GM12892 (cell line): ENCODE measurements at regions not wholly inside any gene's neighbourhood (a gene's known extent, or its start where the extent isn't known, plus 50 kb on each side); places are given as distances from the start of the nearest gene placed in this dataset.

Experiments used
- DNase-seq: peaks from one replicate; pipeline ENCODE4 v3.0.0; 2011; ENCODE audit not compliant: insufficient read length
- FAIRE-seq: peaks from 2 replicates; lab custom pipeline; 2011; peaks lifted over from hg19 to GRCh38; lab: Jason Lieb, UNC
- POLR2A ChIP-seq: IDR thresholded peaks from 2 replicates; pipeline ENCODE4 v1.6.1; 2011; ENCODE audit warnings: low read depth, low read length, control low read depth
- POLR2AphosphoS5 ChIP-seq: IDR thresholded peaks from 2 replicates; pipeline ENCODE4 v1.6.1; 2011; ENCODE audit warnings: low read depth, low read length, control low read depth
- TAF1 ChIP-seq: IDR thresholded peaks from 2 replicates; pipeline ENCODE4 v1.6.1; 2011; ENCODE audit warnings: low read depth, mild to moderate bottlenecking, control low read depth, low read length, borderline replicate concordance

DNA sequence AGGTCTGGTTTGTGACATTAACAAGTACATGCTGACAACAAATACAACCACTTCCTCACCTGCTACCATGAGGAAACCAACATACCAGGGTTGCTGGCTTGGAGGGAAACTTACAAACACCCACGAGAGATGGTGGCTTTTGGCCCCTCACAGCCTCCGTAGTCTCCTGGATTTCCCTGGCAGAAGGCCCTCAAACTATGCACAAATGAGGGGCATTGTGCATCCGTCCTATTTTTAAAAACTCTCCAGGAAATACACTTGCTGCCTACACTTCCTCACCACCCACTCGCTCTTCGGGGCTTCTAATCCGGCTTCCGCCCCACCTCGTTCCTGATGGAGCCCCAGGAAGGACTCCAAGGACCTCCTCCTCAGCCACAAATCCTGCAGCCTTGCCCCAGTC is 355.0 kb upstream of the GATB start:
- TF ChIP-seq POLR2A (no peak), TAF1 (no peak), POLR2AphosphoS5 (no peak)
- no peak for FAIRE-seq
- DNase-seq, result no peak

DNA sequence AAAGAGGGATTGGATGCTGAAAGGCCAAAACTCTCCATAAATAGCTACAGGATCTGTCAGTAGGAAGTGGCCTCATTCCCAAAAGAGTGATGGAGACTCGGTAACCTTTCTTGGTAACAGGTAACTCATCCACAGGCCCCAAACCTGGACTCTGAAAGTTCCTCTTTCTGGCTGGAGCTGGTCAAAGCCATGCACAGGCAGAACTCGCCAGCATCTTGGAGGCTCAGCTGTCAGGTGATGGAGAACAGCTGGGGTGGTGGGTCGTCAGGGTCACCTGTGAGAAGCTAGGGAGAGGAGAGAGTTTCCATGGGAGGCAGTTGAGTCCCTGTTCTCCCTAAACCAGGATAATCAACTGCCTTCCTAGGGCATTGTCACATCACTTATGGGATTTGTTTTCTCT is 354.3 kb upstream of the GATB start:
- DNase-seq (no peak), FAIRE-seq (no peak)
- no peak for TF ChIP-seq POLR2A
- no peak for TF ChIP-seq POLR2AphosphoS5

DNA sequence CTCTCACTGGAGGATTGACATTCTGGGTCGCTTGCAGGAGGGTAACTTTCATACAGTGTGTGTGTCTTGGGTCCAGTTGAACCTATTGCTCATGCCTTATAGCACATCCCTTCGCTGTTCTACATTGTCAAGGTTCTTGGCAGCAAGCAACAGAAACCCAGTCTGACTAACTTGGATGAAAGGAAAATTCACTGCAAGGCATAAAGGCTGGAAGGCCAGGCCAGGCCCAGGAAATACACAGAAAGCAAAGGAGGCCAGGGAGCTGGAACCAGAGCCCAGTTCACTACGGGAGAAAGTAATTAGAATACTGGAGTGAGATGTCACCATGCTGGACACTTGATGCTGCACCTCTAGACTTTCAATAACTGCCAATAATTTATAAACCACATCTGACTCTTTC is 353.8 kb upstream of the GATB start:
- DNase-seq, result no peak
- TF ChIP-seq POLR2A (no peak), POLR2AphosphoS5 (no peak), TAF1 (no peak)
- FAIRE-seq, result no peak

- peak; percentile 80 for FAIRE-seq
These were observed 352.1 kb upstream of the GATB start for GRCh38 chr4:152112887-152113286.

DNA sequence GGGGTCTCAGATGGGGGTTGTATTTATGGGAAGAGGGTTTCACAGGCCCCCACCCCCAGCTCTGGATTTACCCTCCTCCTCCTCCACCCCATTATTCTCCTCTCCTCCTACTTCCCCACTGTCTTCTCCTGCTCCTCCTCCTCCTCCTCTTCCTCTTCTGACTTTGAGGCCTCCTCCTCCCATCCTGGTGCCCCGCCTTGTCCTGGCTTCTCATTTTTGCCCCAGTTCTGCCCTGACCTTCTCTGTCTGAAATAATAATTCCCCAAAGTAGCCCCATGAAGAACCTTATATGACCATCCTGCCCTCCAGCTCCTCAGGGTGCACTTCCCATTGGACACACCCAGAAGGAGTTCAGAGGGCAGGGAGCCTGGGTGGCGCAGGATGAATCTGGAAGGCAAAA is 351.4 kb upstream of the GATB start:
- DNase-seq, result no peak
- FAIRE-seq, result no peak
- TF ChIP-seq POLR2A, result no peak
- TF ChIP-seq TAF1, result no peak
- no peak for TF ChIP-seq POLR2AphosphoS5

More at GRCh38 chr4:152112887-152113286, 352.1 kb upstream of the GATB start:
- TF ChIP-seq POLR2A (no peak), POLR2AphosphoS5 (no peak)
- DNase-seq, result no peak

- no peak for TF ChIP-seq POLR2AphosphoS5
- TF ChIP-seq TAF1, result no peak
- no peak for TF ChIP-seq POLR2A
- FAIRE-seq, result no peak
- no peak for DNase-seq
These were observed 350.0 kb upstream of the GATB start for GRCh38 chr4:152110780-152111179.

- TF ChIP-seq POLR2A (no peak), TAF1 (no peak), POLR2AphosphoS5 (no peak)
- DNase-seq, result no peak
- FAIRE-seq, result no peak
These were observed 349.0 kb upstream of the GATB start for GRCh38 chr4:152109531-152110509.

GRCh38 chr4:152107736-152108500 is 347.1 kb upstream of the GATB start:
- FAIRE-seq (no peak), DNase-seq (no peak)
- no peak for TF ChIP-seq POLR2A
- no peak for TF ChIP-seq POLR2AphosphoS5
- TF ChIP-seq TAF1, result no peak

DNA sequence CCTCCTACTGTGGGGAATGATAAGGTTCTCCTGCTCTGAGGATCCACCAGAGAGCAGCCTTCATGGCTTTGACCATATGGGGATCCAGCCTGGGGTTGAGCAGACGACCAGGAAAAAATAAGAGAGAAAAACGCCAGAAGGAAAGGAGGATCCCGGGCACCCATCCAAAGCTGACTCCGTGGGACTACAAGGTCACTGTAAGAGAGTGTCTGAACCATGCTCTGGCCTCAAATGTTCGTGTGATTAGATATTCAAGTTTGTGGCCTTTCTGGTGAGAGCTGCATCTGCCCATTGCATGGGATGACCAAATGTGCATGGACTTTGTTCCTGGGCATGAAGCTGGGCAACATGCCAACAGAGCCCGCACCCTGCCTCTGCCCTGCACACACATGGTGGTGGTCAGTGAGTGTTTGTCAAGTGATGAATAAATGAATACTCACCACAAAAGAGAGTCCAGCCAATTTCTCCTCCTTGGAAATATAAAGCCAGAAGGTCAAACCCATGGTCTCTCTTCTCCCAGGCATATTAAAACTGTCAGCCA is 346.0 kb upstream of the GATB start:
- TF ChIP-seq TAF1 (no peak), POLR2AphosphoS5 (no peak), POLR2A (no peak)
- FAIRE-seq, result no peak
- no peak for DNase-seq

GRCh38 chr4:152106113-152106763 is 345.4 kb upstream of the GATB start:
- peak; percentile 44 for FAIRE-seq
- DNase-seq, result no peak
- TF ChIP-seq TAF1 (no peak), POLR2AphosphoS5 (no peak), POLR2A (no peak)

DNA sequence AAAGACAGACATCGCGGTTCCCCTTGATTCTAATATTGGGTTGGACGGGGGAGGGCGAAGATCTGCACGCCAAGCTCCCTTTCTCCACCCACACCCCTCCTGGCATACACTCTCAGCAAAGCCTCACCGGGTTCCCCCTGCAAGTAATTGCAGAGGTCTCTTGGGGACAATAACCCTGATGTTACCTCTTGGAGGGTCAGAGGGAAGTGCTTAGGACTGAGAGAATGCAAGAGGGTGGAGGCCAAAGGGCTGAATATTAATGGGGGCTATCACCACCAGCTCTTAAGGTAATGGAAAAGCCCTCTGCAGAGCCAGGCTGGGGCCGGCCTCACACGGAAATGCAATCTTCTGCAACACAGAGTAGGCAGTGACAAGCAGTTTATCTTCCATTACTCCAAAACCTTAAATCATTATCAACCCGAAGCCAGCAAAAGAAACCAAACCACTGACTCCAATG is 344.1 kb upstream of the GATB start:
- DNase-seq, result no peak
- no peak for FAIRE-seq

DNA sequence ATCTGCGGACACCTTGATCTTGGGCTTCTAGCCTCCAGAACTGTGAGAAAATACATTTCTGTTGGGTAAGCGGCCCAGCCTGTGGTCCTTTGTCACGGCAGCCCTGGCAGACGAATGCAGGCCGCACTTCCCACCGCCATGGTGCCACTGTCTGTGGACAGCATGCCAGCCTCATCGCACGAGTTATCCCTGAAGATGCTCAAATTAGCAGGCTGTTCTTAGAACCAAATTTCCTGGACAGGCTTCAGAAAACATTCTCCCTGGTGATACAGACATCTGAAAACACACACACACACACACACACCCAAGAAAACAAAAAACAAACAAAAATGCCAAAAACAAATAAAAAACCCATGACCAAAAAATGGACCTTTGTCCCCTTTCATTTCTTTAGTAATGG is 343.5 kb upstream of the GATB start:
- DNase-seq, result no peak
- no peak for FAIRE-seq
- TF ChIP-seq POLR2AphosphoS5 (no peak), POLR2A (no peak), TAF1 (no peak)

More for the DNA sequence above, 344.1 kb upstream of the GATB start:
- no peak for TF ChIP-seq TAF1
- no peak for TF ChIP-seq POLR2AphosphoS5
- TF ChIP-seq POLR2A, result no peak
